ENCODE measurements at regions not wholly inside any gene's neighbourhood (a gene's known extent, or its start where the extent isn't known, plus 50 kb on each side); places are given as distances from the start of the nearest gene placed in this dataset.

DNA sequence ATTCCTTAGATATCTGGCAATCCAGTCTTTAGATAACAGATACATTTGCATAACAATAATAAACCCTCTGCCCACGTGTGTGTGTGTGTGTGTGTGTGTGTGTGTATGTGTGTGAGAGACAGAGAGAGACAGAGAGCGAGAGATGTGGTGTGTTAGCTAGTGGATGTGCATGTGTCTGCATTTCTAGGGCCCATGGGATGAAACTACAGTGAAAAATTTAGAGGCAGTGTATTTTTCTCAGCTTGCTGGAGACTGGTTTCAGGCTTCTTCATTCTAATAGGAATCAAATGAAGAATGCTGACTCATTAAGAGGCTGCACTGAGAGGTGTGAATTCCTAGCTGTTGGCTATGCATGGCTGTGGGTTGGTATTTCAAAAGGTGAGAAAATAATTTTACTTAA lies 303.2 kb downstream of the LMX1A start:
- WGBS = 52% methylated on average over 2 of the region's 2 CpGs

DNA sequence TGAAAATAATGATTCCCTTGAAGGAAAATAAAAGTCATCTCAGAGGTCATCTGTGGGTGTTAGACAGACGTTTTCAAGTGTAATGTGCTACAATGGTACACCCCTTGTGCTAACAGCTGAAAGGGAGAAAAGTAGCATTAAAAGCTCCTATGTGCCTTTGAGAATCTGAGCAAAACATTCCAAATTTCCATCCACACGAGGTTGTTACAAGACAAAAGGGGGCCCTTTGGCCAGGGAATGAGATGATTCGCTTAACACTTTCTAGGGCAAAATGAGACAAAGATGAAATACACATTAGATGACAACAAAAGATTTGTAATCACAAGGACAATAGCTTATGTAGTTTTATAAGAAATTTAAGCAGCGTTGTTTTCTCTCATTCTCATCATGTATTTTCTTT lies 303.6 kb downstream of the LMX1A start:
- H3K23ac ChIP-seq (ENCODE audit: low read length in 2 of 2) = no peak overlapping the region
- no peak overlapping the region for H3K4me3 ChIP-seq (ENCODE audit: insufficient read depth in 1 of 2, low read depth in 1 of 2, low read length in 2 of 2)
- H2BK12ac ChIP-seq (ENCODE audit: low read length in 2 of 2) = no peak overlapping the region
- no peak overlapping the region for H2BK120ac ChIP-seq (ENCODE audit: low read depth, low read length)
- no peak overlapping the region for H3K27ac ChIP-seq (ENCODE audit: low read length, poor library complexity, severe bottlenecking)
- no peaks in the 10 kb centered on the region for H3K4me1 ChIP-seq (ENCODE audit: control insufficient read depth, insufficient read depth, low read depth, low read length)
- no peaks in the 10 kb centered on the region for H3K36me3 ChIP-seq (ENCODE audit: control insufficient read depth in 1 of 2, insufficient read depth in 2 of 2, low read depth in 1 of 2, low read length in 2 of 2)
- no peak for DNase-seq
- no peak overlapping the region for H3K14ac ChIP-seq (ENCODE audit: low read length in 2 of 2)
- no peak overlapping the region for H3K18ac ChIP-seq (ENCODE audit: low read depth in 1 of 2, low read length in 2 of 2)
- H3K9me3 ChIP-seq (ENCODE audit: control insufficient read depth, low read length) = no peaks in the 10 kb centered on the region
- no peaks in the 10 kb centered on the region for H3K79me1 ChIP-seq (replicated peaks; ENCODE audit: low read length, poor library complexity, severe bottlenecking)
- H3K4me2 ChIP-seq (ENCODE audit: low read length, poor library complexity, severe bottlenecking) = no peak overlapping the region
- no peak overlapping the region for H4K91ac ChIP-seq (ENCODE audit: low read length)
- H2AFZ ChIP-seq (ENCODE audit: low read depth, low read length) = no peak overlapping the region
- H2AK5ac ChIP-seq (ENCODE audit: low read length, severe bottlenecking) = no peak overlapping the region
- H3K9ac ChIP-seq (ENCODE audit: low read length) = no peak overlapping the region
- no peak overlapping the region for H2BK15ac ChIP-seq (ENCODE audit: low read depth, poor library complexity, severe bottlenecking)
- WGBS = 70% methylated on average over 1 of the region's 4 CpGs
- H4K8ac ChIP-seq (ENCODE audit: low read length) = no peak overlapping the region
- H3K27me3 ChIP-seq (ENCODE audit: control insufficient read depth in 1 of 2, insufficient read depth in 1 of 2, low read length in 2 of 2) = no peaks in the 10 kb centered on the region
- no peak overlapping the region for H3K4ac ChIP-seq (ENCODE audit: low read depth in 1 of 2, low read length in 2 of 2)
- no peak overlapping the region for H2BK5ac ChIP-seq (ENCODE audit: low read depth, low read length, poor library complexity, severe bottlenecking)

More for the DNA sequence above, 303.2 kb downstream of the LMX1A start:
- no peaks in the 10 kb centered on the region for H3K79me1 ChIP-seq (replicated peaks; ENCODE audit: low read length, poor library complexity, severe bottlenecking)
- no peak overlapping the region for H2BK120ac ChIP-seq (ENCODE audit: low read depth, low read length)
- no peak overlapping the region for H3K9ac ChIP-seq (ENCODE audit: low read length)
- H3K14ac ChIP-seq (ENCODE audit: low read length in 2 of 2) = no peak overlapping the region
- no peak overlapping the region for H3K18ac ChIP-seq (ENCODE audit: low read depth in 1 of 2, low read length in 2 of 2)
- H3K23ac ChIP-seq (ENCODE audit: low read length in 2 of 2) = no peak overlapping the region
- no peak overlapping the region for H3K4ac ChIP-seq (ENCODE audit: low read depth in 1 of 2, low read length in 2 of 2)
- no peak overlapping the region for H3K27ac ChIP-seq (ENCODE audit: low read length, poor library complexity, severe bottlenecking)
- H3K4me2 ChIP-seq (ENCODE audit: low read length, poor library complexity, severe bottlenecking) = no peak overlapping the region
- no peaks in the 10 kb centered on the region for H3K36me3 ChIP-seq (ENCODE audit: control insufficient read depth in 1 of 2, insufficient read depth in 2 of 2, low read depth in 1 of 2, low read length in 2 of 2)
- H3K27me3 ChIP-seq (ENCODE audit: control insufficient read depth in 1 of 2, insufficient read depth in 1 of 2, low read length in 2 of 2) = no peaks in the 10 kb centered on the region
- no peak overlapping the region for H4K8ac ChIP-seq (ENCODE audit: low read length)
- no peak overlapping the region for H2BK12ac ChIP-seq (ENCODE audit: low read length in 2 of 2)
- H2BK15ac ChIP-seq (ENCODE audit: low read depth, poor library complexity, severe bottlenecking) = no peak overlapping the region
- no peaks in the 10 kb centered on the region for H3K4me1 ChIP-seq (ENCODE audit: control insufficient read depth, insufficient read depth, low read depth, low read length)
- no peak overlapping the region for H2AFZ ChIP-seq (ENCODE audit: low read depth, low read length)
- DNase-seq = no peak
- H3K9me3 ChIP-seq (ENCODE audit: control insufficient read depth, low read length) = no peaks in the 10 kb centered on the region
- H2AK5ac ChIP-seq (ENCODE audit: low read length, severe bottlenecking) = no peak overlapping the region
- no peak overlapping the region for H2BK5ac ChIP-seq (ENCODE audit: low read depth, low read length, poor library complexity, severe bottlenecking)
- no peak overlapping the region for H4K91ac ChIP-seq (ENCODE audit: low read length)
- no peak overlapping the region for H3K4me3 ChIP-seq (ENCODE audit: insufficient read depth in 1 of 2, low read depth in 1 of 2, low read length in 2 of 2)

DNA sequence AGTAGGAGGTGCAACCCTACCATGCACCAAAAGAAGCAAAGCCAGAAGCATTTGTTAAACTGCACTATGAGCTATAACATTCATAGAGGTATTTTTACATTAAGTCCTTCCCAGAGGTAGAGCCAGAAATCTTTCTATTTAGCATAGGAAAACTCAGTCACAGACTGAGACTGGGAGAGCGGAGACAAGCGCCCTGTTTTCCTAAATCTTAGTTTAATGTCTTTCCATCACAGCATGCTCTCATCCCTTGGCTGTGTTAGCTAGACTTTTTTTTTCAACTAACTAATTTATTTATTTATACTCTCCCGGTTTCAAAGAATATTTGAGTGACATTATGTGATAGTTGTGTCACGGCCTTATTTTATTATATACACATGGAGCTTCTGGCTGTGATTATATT lies 304.1 kb downstream of the LMX1A start:
- no peak overlapping the region for H3K18ac ChIP-seq (ENCODE audit: low read depth in 1 of 2, low read length in 2 of 2)
- no peak overlapping the region for H3K14ac ChIP-seq (ENCODE audit: low read length in 2 of 2)
- H3K4ac ChIP-seq (ENCODE audit: low read depth in 1 of 2, low read length in 2 of 2) = no peak overlapping the region
- no peaks in the 10 kb centered on the region for H3K79me1 ChIP-seq (replicated peaks; ENCODE audit: low read length, poor library complexity, severe bottlenecking)
- no peak overlapping the region for H3K23ac ChIP-seq (ENCODE audit: low read length in 2 of 2)
- no peak overlapping the region for H2BK5ac ChIP-seq (ENCODE audit: low read depth, low read length, poor library complexity, severe bottlenecking)
- H3K4me2 ChIP-seq (ENCODE audit: low read length, poor library complexity, severe bottlenecking) = no peak overlapping the region
- no peak overlapping the region for H3K4me3 ChIP-seq (ENCODE audit: insufficient read depth in 1 of 2, low read depth in 1 of 2, low read length in 2 of 2)
- no peak overlapping the region for H2AK5ac ChIP-seq (ENCODE audit: low read length, severe bottlenecking)
- no peak overlapping the region for H2BK12ac ChIP-seq (ENCODE audit: low read length in 2 of 2)
- H3K4me1 ChIP-seq (ENCODE audit: control insufficient read depth, insufficient read depth, low read depth, low read length) = no peaks in the 10 kb centered on the region
- H3K9ac ChIP-seq (ENCODE audit: low read length) = no peak overlapping the region
- DNase-seq = no peak
- WGBS = 100% methylated on average over 2 of the region's 4 CpGs
- no peak overlapping the region for H4K91ac ChIP-seq (ENCODE audit: low read length)
- no peaks in the 10 kb centered on the region for H3K9me3 ChIP-seq (ENCODE audit: control insufficient read depth, low read length)
- H3K27ac ChIP-seq (ENCODE audit: low read length, poor library complexity, severe bottlenecking) = no peak overlapping the region
- no peak overlapping the region for H2BK120ac ChIP-seq (ENCODE audit: low read depth, low read length)
- no peak overlapping the region for H2AFZ ChIP-seq (ENCODE audit: low read depth, low read length)
- H4K8ac ChIP-seq (ENCODE audit: low read length) = no peak overlapping the region
- no peaks in the 10 kb centered on the region for H3K36me3 ChIP-seq (ENCODE audit: control insufficient read depth in 1 of 2, insufficient read depth in 2 of 2, low read depth in 1 of 2, low read length in 2 of 2)
- no peaks in the 10 kb centered on the region for H3K27me3 ChIP-seq (ENCODE audit: control insufficient read depth in 1 of 2, insufficient read depth in 1 of 2, low read length in 2 of 2)
- no peak overlapping the region for H2BK15ac ChIP-seq (ENCODE audit: low read depth, poor library complexity, severe bottlenecking)

DNA sequence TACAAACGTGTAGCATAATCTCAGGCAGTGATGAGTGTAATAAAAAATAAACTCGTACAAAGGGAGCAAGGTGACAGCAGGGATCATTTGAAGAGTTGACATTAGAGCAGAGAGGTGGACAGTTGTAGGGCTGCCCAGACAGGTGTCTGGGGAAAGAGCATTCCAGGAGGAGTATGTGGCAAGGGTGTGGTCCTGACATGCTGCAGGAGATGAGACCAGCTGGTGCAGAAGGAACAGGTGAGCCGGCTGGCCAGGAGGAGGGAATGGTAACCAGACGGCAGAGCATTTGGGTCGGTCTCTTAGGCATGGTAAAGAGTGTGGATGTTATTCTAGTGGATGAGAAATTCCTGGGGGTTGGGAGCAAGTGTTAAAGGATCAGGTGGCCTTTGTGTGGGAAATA lies 306.3 kb downstream of the LMX1A start:
- Histone ChIP-seq H3K36me3 (ENCODE audit: control insufficient read depth in 1 of 2, insufficient read depth in 2 of 2, low read depth in 1 of 2, low read length in 2 of 2) (no peaks in the 10 kb centered on the region), H4K91ac (ENCODE audit: low read length) (no peak overlapping the region), H2BK5ac (ENCODE audit: low read depth, low read length, poor library complexity, severe bottlenecking) (no peak overlapping the region), H3K27me3 (ENCODE audit: control insufficient read depth in 1 of 2, insufficient read depth in 1 of 2, low read length in 2 of 2) (no peaks in the 10 kb centered on the region), H2BK12ac (ENCODE audit: low read length in 2 of 2) (no peak overlapping the region), H3K27ac (ENCODE audit: low read length, poor library complexity, severe bottlenecking) (no peak overlapping the region), H4K8ac (ENCODE audit: low read length) (no peak overlapping the region), H2AFZ (ENCODE audit: low read depth, low read length) (no peak overlapping the region), H3K9ac (ENCODE audit: low read length) (no peak overlapping the region), H3K4me3 (ENCODE audit: insufficient read depth in 1 of 2, low read depth in 1 of 2, low read length in 2 of 2) (no peak overlapping the region), H2BK15ac (ENCODE audit: low read depth, poor library complexity, severe bottlenecking) (no peak overlapping the region), H3K18ac (ENCODE audit: low read depth in 1 of 2, low read length in 2 of 2) (no peak overlapping the region), H2BK120ac (ENCODE audit: low read depth, low read length) (no peak overlapping the region), H3K9me3 (ENCODE audit: control insufficient read depth, low read length) (no peaks in the 10 kb centered on the region), H3K79me1 (replicated peaks; ENCODE audit: low read length, poor library complexity, severe bottlenecking) (no peaks in the 10 kb centered on the region), H3K4me2 (ENCODE audit: low read length, poor library complexity, severe bottlenecking) (no peak overlapping the region), H3K23ac (ENCODE audit: low read length in 2 of 2) (no peak overlapping the region), H3K4ac (ENCODE audit: low read depth in 1 of 2, low read length in 2 of 2) (no peak overlapping the region), H3K14ac (ENCODE audit: low read length in 2 of 2) (no peak overlapping the region), H3K4me1 (ENCODE audit: control insufficient read depth, insufficient read depth, low read depth, low read length) (no peaks in the 10 kb centered on the region), H2AK5ac (ENCODE audit: low read length, severe bottlenecking) (no peak overlapping the region)
- WGBS = 83% methylated on average over 5 of the region's 5 CpGs
- no peak for DNase-seq
